ENCODE measurements at regions not wholly inside any gene's neighbourhood (a gene's known extent, or its start where the extent isn't known, plus 50 kb on each side); places are given as distances from the start of the nearest gene placed in this dataset.

GRCh38 chr10:52645187-52645758 lies 127.3 kb downstream of the MBL2 start:
- CTCF ChIA-PET, result interaction anchor here (1.0 to 3.2 kb wide), 6 partner anchors 11 to 134 kb away, joined by 3 to 27 read pairs (median 4); no protein-coding TSS in a partner anchor
- no peak for TF ChIP-seq CTCF (IDR thresholded peaks at IDR 0.05)
- no peak for ATAC-seq
- Mint-ChIP-seq H3K27me3 (no peaks in the 10 kb centered on the region), H3K4me1 (ENCODE audit: low read depth) (no peaks in the 10 kb centered on the region), H3K9me3 (no peaks in the 10 kb centered on the region), H3K4me3 (no peak overlapping the region), H3K27ac (no peak overlapping the region), H3K36me3 (ENCODE audit: low read depth) (no peaks in the 10 kb centered on the region)
- no peak for DNase-seq
- POLR2A ChIA-PET, result no interaction called here
- intact Hi-C loops (cut with micrococcal nuclease), result no loop called here

DNA sequence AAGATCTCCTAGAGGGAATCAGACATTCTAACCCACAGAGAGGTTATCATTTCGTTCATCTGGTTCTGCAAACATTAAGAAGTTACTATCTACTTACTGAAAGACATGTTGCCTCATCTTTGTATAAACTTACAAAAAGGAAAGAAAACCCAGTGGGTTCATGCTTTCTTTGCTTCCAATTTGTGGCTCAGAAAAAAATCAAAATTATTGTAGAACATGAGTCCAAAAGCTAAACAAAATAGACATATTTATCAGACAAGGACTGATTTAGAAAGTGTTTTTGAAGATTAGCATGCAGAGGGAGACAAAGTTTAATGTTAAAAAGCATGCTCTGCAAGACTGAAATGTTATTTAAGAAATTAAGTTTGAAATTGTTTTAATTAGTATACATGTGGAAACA lies 123.1 kb downstream of the MBL2 start:
- ChIA-PET POLR2A (no interaction called here), CTCF (no interaction called here)
- intact Hi-C loops (cut with micrococcal nuclease), result no loop called here
- Mint-ChIP-seq H3K4me3 (no peak overlapping the region), H3K36me3 (ENCODE audit: low read depth) (no peaks in the 10 kb centered on the region), H3K27ac (no peak overlapping the region), H3K9me3 (no peaks in the 10 kb centered on the region), H3K4me1 (ENCODE audit: low read depth) (no peaks in the 10 kb centered on the region), H3K27me3 (no peaks in the 10 kb centered on the region)
- ATAC-seq (no peak), DNase-seq (no peak)
- no peak for TF ChIP-seq CTCF (IDR thresholded peaks at IDR 0.05)

DNA sequence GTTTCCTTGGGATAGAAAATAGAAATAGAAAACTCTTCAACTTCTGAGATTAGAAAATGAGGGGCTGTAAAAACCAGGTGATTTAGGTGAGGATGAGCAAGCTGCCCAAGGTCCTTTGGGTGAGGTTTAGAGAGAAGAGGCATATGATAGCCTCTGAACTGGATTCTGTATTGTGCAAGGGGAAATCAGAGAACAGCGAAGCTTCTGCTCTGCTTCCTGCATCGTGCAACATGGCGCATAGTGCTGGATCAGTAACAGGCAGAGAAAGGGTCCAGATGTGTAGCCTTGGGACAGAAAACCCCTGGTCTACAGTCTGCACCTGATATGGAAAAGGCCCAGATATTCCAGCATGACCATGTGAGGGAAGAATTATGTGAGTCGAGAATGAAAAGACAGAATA lies 121.7 kb downstream of the MBL2 start:
- CTCF ChIA-PET, result no interaction called here
- no peak for ATAC-seq
- POLR2A ChIA-PET, result no interaction called here
- intact Hi-C loops (cut with micrococcal nuclease), result no loop called here
- no peak for DNase-seq
- H3K36me3 Mint-ChIP-seq (ENCODE audit: low read depth), result no peaks in the 10 kb centered on the region
- H3K27ac Mint-ChIP-seq, result no peak overlapping the region
- H3K27me3 Mint-ChIP-seq, result no peaks in the 10 kb centered on the region
- H3K9me3 Mint-ChIP-seq, result no peaks in the 10 kb centered on the region
- TF ChIP-seq CTCF (IDR thresholded peaks at IDR 0.05), result no peak
- no peaks in the 10 kb centered on the region for H3K4me1 Mint-ChIP-seq (ENCODE audit: low read depth)
- H3K4me3 Mint-ChIP-seq, result no peak overlapping the region

DNA sequence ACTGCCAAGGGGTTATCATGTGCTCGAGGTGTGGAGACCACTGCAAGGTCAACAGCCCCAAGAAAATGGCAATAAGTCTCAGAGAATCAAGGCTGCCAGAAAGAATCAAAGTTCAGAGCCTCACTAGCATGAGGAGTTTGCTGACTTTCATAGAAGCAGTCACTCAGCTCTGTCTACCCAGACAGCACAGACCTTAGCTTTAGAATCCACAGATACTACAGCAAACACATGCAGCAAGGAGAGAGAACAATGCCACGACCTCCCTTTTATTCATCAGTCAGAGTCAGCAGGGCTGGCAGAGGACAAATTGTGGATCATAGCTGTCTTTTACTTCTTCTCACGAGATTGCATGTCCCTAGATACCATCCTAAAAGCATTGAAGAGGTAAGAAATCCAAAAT lies 121.3 kb downstream of the MBL2 start:
- no peaks in the 10 kb centered on the region for H3K36me3 Mint-ChIP-seq (ENCODE audit: low read depth)
- intact Hi-C loops (cut with micrococcal nuclease), result no loop called here
- ATAC-seq, result no peak
- no peak for TF ChIP-seq CTCF (IDR thresholded peaks at IDR 0.05)
- H3K27me3 Mint-ChIP-seq, result no peaks in the 10 kb centered on the region
- no peak overlapping the region for H3K27ac Mint-ChIP-seq
- H3K9me3 Mint-ChIP-seq, result no peaks in the 10 kb centered on the region
- ChIA-PET CTCF (no interaction called here), POLR2A (no interaction called here)
- no peaks in the 10 kb centered on the region for H3K4me1 Mint-ChIP-seq (ENCODE audit: low read depth)
- H3K4me3 Mint-ChIP-seq, result no peak overlapping the region
- DNase-seq, result no peak

- no peaks in the 10 kb centered on the region for H3K9me3 Mint-ChIP-seq
- ChIA-PET POLR2A (no interaction called here), CTCF (interaction anchor here (1.0 to 1.2 kb wide), 2 partner anchors 8 to 128 kb away, joined by 3 read pairs; no protein-coding TSS in a partner anchor)
- intact Hi-C loops (cut with micrococcal nuclease), result no loop called here
- no peak for ATAC-seq
- no peaks in the 10 kb centered on the region for H3K27me3 Mint-ChIP-seq
- H3K27ac Mint-ChIP-seq, result no peak overlapping the region
- H3K4me3 Mint-ChIP-seq, result no peak overlapping the region
- DNase-seq, result no peak
- no peak for TF ChIP-seq CTCF (IDR thresholded peaks at IDR 0.05)
- H3K4me1 Mint-ChIP-seq (ENCODE audit: low read depth), result no peaks in the 10 kb centered on the region
- no peaks in the 10 kb centered on the region for H3K36me3 Mint-ChIP-seq (ENCODE audit: low read depth)
Measured at GRCh38 chr10:52652431-52653262, 119.9 kb downstream of the MBL2 start.

Data from activated CD8-positive, alpha-beta T cell treated with anti-CD3 and anti-CD28 coated beads for 36 hours (primary cell).